ENCODE measurements at regions not wholly inside any gene's neighbourhood (a gene's known extent, or its start where the extent isn't known, plus 50 kb on each side); places are given as distances from the start of the nearest gene placed in this dataset.
"Not testable (repeated sequence)": the region's sequence is repeated elsewhere in the genome, so short reads cannot be mapped to it uniquely, and the experiment has no call there.

GRCh38 chr10:10758306-10758705 lies 259.4 kb upstream of the CELF2 start:
- Histone ChIP-seq H3K27ac (no peak overlapping the region), H3K27me3 (no peaks in the 10 kb centered on the region), H3K4me3 (no peak overlapping the region), H3K9me3 (no peaks in the 10 kb centered on the region), H3K36me3 (no peaks in the 10 kb centered on the region), H3K4me1 (no peaks in the 10 kb centered on the region)
- TF ChIP-seq CTCF (IDR thresholded peaks at IDR 0.05), result no peak
- DNase-seq, result no peak
- no peak for ATAC-seq
- WGBS, 2 donors, result 41 to 45% methylated on average over 4 of the region's 4 CpGs
- intact Hi-C loops (cut with DNase I), result no loop called here
- FAIRE-seq, result no peak

GRCh38 chr10:10759806-10760205 lies 257.9 kb upstream of the CELF2 start:
- H3K9me3 ChIP-seq; ATAC-seq; DNase-seq; H3K27ac ChIP-seq; H3K4me3 ChIP-seq; FAIRE-seq; intact Hi-C loops (cut with DNase I); H3K27me3 ChIP-seq; H3K4me1 ChIP-seq; H3K36me3 ChIP-seq: not testable (repeated sequence)
- WGBS, 2 donors, result 68 to 76% methylated on average over 7 of the region's 7 CpGs

GRCh38 chr10:10765017-10765416 lies 252.7 kb upstream of the CELF2 start:
- H3K4me1 ChIP-seq, result no peaks in the 10 kb centered on the region
- TF ChIP-seq CTCF (IDR thresholded peaks at IDR 0.05), result no peak
- FAIRE-seq (no peak), DNase-seq (no peak), ATAC-seq (no peak)
- WGBS, 2 donors, result 52 to 65% methylated on average over 7 of the region's 7 CpGs
- intact Hi-C loops (cut with DNase I), result no loop called here
- H3K4me3 ChIP-seq, result no peak overlapping the region
- no peaks in the 10 kb centered on the region for H3K27me3 ChIP-seq
- no peaks in the 10 kb centered on the region for H3K36me3 ChIP-seq
- H3K9me3 ChIP-seq, result no peaks in the 10 kb centered on the region
- no peak overlapping the region for H3K27ac ChIP-seq

- no peak overlapping the region for H3K27ac ChIP-seq
- no peak overlapping the region for H3K4me3 ChIP-seq
- H3K4me1 ChIP-seq, result no peaks in the 10 kb centered on the region
- intact Hi-C loops (cut with DNase I), result no loop called here
- DNase-seq, result no peak
- WGBS, 2 donors, result 59 to 67% methylated on average over 3 of the region's 3 CpGs
- no peaks in the 10 kb centered on the region for H3K27me3 ChIP-seq
- no peak for TF ChIP-seq CTCF (IDR thresholded peaks at IDR 0.05)
- no peaks in the 10 kb centered on the region for H3K9me3 ChIP-seq
- ATAC-seq, result no peak
- FAIRE-seq, result no peak
- no peaks in the 10 kb centered on the region for H3K36me3 ChIP-seq
These were observed 245.3 kb upstream of the CELF2 start for GRCh38 chr10:10772411-10772810.

GRCh38 chr10:10772874-10773508 lies 244.7 kb upstream of the CELF2 start:
- DNase-seq, result no peak
- H3K36me3 ChIP-seq, result no peaks in the 10 kb centered on the region
- no peaks in the 10 kb centered on the region for H3K4me1 ChIP-seq
- H3K27ac ChIP-seq, result no peak overlapping the region
- H3K27me3 ChIP-seq, result no peaks in the 10 kb centered on the region
- FAIRE-seq, result no peak
- no peak for ATAC-seq
- 57 to 60% methylated on average over 6 of the region's 6 CpGs for WGBS, 2 donors
- intact Hi-C loops (cut with DNase I), result no loop called here
- H3K9me3 ChIP-seq, result no peaks in the 10 kb centered on the region
- no peak for TF ChIP-seq CTCF (IDR thresholded peaks at IDR 0.05)
- no peak overlapping the region for H3K4me3 ChIP-seq
